ENCODE measurements at regions not wholly inside any gene's neighbourhood (a gene's known extent, or its start where the extent isn't known, plus 50 kb on each side); places are given as distances from the start of the nearest gene placed in this dataset.
"Not testable (repeated sequence)": the region's sequence is repeated elsewhere in the genome, so short reads cannot be mapped to it uniquely, and the experiment has no call there.

- DNase-seq (ENCODE audit: low spot score): no peak
- FAIRE-seq: no peak
Observed at GRCh38 chr6:19569563-19569962, 267.6 kb upstream of the ID4 start.

- FAIRE-seq: no peak
- DNase-seq (ENCODE audit: low spot score): no peak
Observed at GRCh38 chr6:19571176-19571575, 266.0 kb upstream of the ID4 start.

- FAIRE-seq (no peak), DNase-seq (ENCODE audit: low spot score) (no peak)
Observed at GRCh38 chr6:19578481-19578880, 258.7 kb upstream of the ID4 start.

GRCh38 chr6:19584207-19584606 is 253.0 kb upstream of the ID4 start:
- not testable (repeated sequence) for DNase-seq (ENCODE audit: low spot score); FAIRE-seq

- DNase-seq (ENCODE audit: low spot score) (no peak), FAIRE-seq (no peak)
Observed at GRCh38 chr6:19587238-19587942, 249.8 kb upstream of the ID4 start.

- FAIRE-seq: no peak
- DNase-seq (ENCODE audit: low spot score): no peak
Observed at GRCh38 chr6:19590501-19591131, 246.6 kb upstream of the ID4 start.

GRCh38 chr6:19597809-19598320 is 239.3 kb upstream of the ID4 start:
- FAIRE-seq (no peak), DNase-seq (ENCODE audit: low spot score) (no peak)

GRCh38 chr6:19599796-19600464 is 237.2 kb upstream of the ID4 start:
- DNase-seq (ENCODE audit: low spot score) (no peak), FAIRE-seq (no peak)

GRCh38 chr6:19602434-19603013 is 234.6 kb upstream of the ID4 start:
- DNase-seq (ENCODE audit: low spot score): no peak
- FAIRE-seq: no peak

GRCh38 chr6:19603721-19604120 is 233.4 kb upstream of the ID4 start:
- FAIRE-seq: no peak
- no peak for DNase-seq (ENCODE audit: low spot score)

- DNase-seq (ENCODE audit: low spot score): no peak
- FAIRE-seq: no peak
Observed at GRCh38 chr6:19605624-19606023, 231.5 kb upstream of the ID4 start.

- FAIRE-seq: no peak
- no peak for DNase-seq (ENCODE audit: low spot score)
Observed at GRCh38 chr6:19608546-19608945, 228.6 kb upstream of the ID4 start.

- DNase-seq (ENCODE audit: low spot score): no peak
- FAIRE-seq: no peak
Observed at GRCh38 chr6:19609972-19610641, 227.1 kb upstream of the ID4 start.

GRCh38 chr6:19612672-19613466 is 224.3 kb upstream of the ID4 start:
- DNase-seq (ENCODE audit: low spot score); FAIRE-seq: not testable (repeated sequence)

- no peak for DNase-seq (ENCODE audit: low spot score)
- no peak for FAIRE-seq
Observed at GRCh38 chr6:19613678-19614077, 223.5 kb upstream of the ID4 start.

- FAIRE-seq (no peak), DNase-seq (ENCODE audit: low spot score) (no peak)
Observed at GRCh38 chr6:19616022-19616421, 221.1 kb upstream of the ID4 start.

GRCh38 chr6:19632230-19632629 is 204.9 kb upstream of the ID4 start:
- FAIRE-seq: no peak
- DNase-seq (ENCODE audit: low spot score): no peak

GRCh38 chr6:19632786-19633185 is 204.4 kb upstream of the ID4 start:
- FAIRE-seq (no peak), DNase-seq (ENCODE audit: low spot score) (no peak)

- DNase-seq (ENCODE audit: low spot score): no peak
- FAIRE-seq: no peak
Observed at GRCh38 chr6:19635728-19636127, 201.4 kb upstream of the ID4 start.

- DNase-seq (ENCODE audit: low spot score): no peak
- FAIRE-seq: no peak
Observed at GRCh38 chr6:19637010-19637409, 200.2 kb upstream of the ID4 start.

- no peak for DNase-seq (ENCODE audit: low spot score)
- FAIRE-seq: no peak
Observed at GRCh38 chr6:19638931-19639330, 198.2 kb upstream of the ID4 start.
